IMR-90 (cell line): ENCODE measurements at regions not wholly inside any gene's neighbourhood (a gene's known extent, or its start where the extent isn't known, plus 50 kb on each side); places are given as distances from the start of the nearest gene placed in this dataset.

Source experiments
- ATAC-seq: fragments of 200-7000 bp; cut with Tn5 transposase; 2 replicates; pipeline ENCODE4 v1.9.1; 2020; ENCODE audit warnings: low read depth, mild to moderate bottlenecking, moderate library complexity
- BruUV-seq: library from RNA; stranded (reverse); fragments of 400-500 nt; replicated peaks from 2 replicates; lab custom pipeline; 2021; lab: Mats Ljungman, UMichigan
- CTCF ChIA-PET: fragments of 300-600 bp; formaldehyde crosslinking; extraction: SDS; loops from one replicate; lab custom pipeline; 2021; ENCODE audit warnings: antibody characterized with exemption; lab: Yijun Ruan, JAX
- POLR2A ChIA-PET: fragments of 300-600 bp; sonication (Branson Sonifier 250); formaldehyde crosslinking; loops from one replicate; lab custom pipeline; 2022; ENCODE audit warnings: antibody characterized with exemption; ENCODE audit not compliant: unreplicated experiment; lab: Charles Lee
- DNase-seq: peaks from one replicate; pipeline ENCODE4 v3.0.0; 2013
- H2AFZ ChIP-seq: replicated peaks from 2 replicates; pipeline ENCODE3; 2013; ENCODE audit warnings: low read length, mild to moderate bottlenecking; ENCODE audit not compliant: poor library complexity
- H2AK5ac ChIP-seq: 2 replicates; pipeline ENCODE4 v1.6.1; 2013; ENCODE audit warnings: low read depth, low read length, inconsistent platforms
- H2AK9ac ChIP-seq: replicated peaks from 2 replicates; pipeline ENCODE3; 2013; ENCODE audit warnings: mild to moderate bottlenecking, low read depth, low read length, moderate library complexity; ENCODE audit not compliant: poor library complexity
- H2BK120ac ChIP-seq: 2 replicates; pipeline ENCODE4 v1.6.1; 2013; ENCODE audit warnings: low read depth, low read length, inconsistent platforms
- H2BK15ac ChIP-seq: 3 replicates; pipeline ENCODE4 v1.6.1; 2013; ENCODE audit warnings: low read depth, low read length, inconsistent platforms
- H2BK20ac ChIP-seq: 2 replicates; pipeline ENCODE4 v1.6.1; 2013; ENCODE audit warnings: low read depth, mild to moderate bottlenecking, inconsistent platforms, low read length, moderate library complexity
- H2BK5ac ChIP-seq: 2 replicates; pipeline ENCODE4 v1.6.1; 2013; ENCODE audit warnings: mild to moderate bottlenecking, low read depth, low read length, inconsistent platforms; ENCODE audit not compliant: poor library complexity, severe bottlenecking
- H3K14ac ChIP-seq: replicated peaks from 2 replicates; pipeline ENCODE4 v1.6.1; 2013; ENCODE audit warnings: low read depth, low read length, inconsistent platforms
- H3K18ac ChIP-seq: 2 replicates; pipeline ENCODE4 v1.6.1; 2013; ENCODE audit warnings: low read depth, low read length, control low read depth
- H3K23ac ChIP-seq: 2 replicates; pipeline ENCODE4 v1.6.1; 2013; ENCODE audit warnings: low read depth, low read length, inconsistent platforms
- H3K27ac ChIP-seq: 2 replicates; pipeline ENCODE4 v1.5.1; 2013; ENCODE audit warnings: mild to moderate bottlenecking, control low read depth, low read length; ENCODE audit not compliant: insufficient read depth
- H3K27me3 ChIP-seq: 2 replicates; pipeline ENCODE4 v1.6.1; 2013; ENCODE audit warnings: low read length; ENCODE audit not compliant: control insufficient read depth, insufficient read depth
- H3K36me3 ChIP-seq: 2 replicates; pipeline ENCODE4 v1.6.1; 2013; ENCODE audit warnings: low read length, mixed read lengths; ENCODE audit not compliant: control insufficient read depth, insufficient read depth
- H3K4ac ChIP-seq: 2 replicates; pipeline ENCODE4 v1.6.1; 2013; ENCODE audit warnings: low read depth, low read length, inconsistent platforms
- H3K4me1 ChIP-seq: 2 replicates; pipeline ENCODE4 v1.6.1; 2013; ENCODE audit warnings: low read length, mixed read lengths; ENCODE audit not compliant: control insufficient read depth, insufficient read depth
- H3K4me2 ChIP-seq: 2 replicates; pipeline ENCODE4 v1.6.1; 2013; ENCODE audit warnings: low read depth, mild to moderate bottlenecking, control low read depth, low read length, moderate library complexity
- H3K4me3 ChIP-seq: 2 replicates; pipeline ENCODE4 v1.5.1; 2013; ENCODE audit warnings: low read depth, mild to moderate bottlenecking, control low read depth, low read length, moderate library complexity; ENCODE audit not compliant: insufficient read depth
- H3K56ac ChIP-seq: 2 replicates; pipeline ENCODE4 v1.6.1; 2013; ENCODE audit warnings: low read length, inconsistent platforms; ENCODE audit not compliant: insufficient read depth; ENCODE audit errors: extremely low read depth
- H3K79me1 ChIP-seq, 2 experiments: 2 replicates each; pipeline ENCODE4 v1.6.1; 2013; ENCODE audit warnings: low read length in 2 of 2, inconsistent platforms in 1 of 2, low read depth in 1 of 2
- H3K9ac ChIP-seq: 2 replicates; pipeline ENCODE4 v1.6.1; 2013; ENCODE audit warnings: low read depth, low read length, control low read depth
- H3K9me1 ChIP-seq: 2 replicates; pipeline ENCODE4 v1.6.1; 2013; ENCODE audit warnings: low read length, inconsistent platforms; ENCODE audit not compliant: insufficient read depth
- H3K9me3 ChIP-seq: 2 replicates; pipeline ENCODE4 v1.6.1; 2013; ENCODE audit warnings: low read length; ENCODE audit not compliant: control insufficient read depth, insufficient read depth
- H4K20me1 ChIP-seq: 2 replicates; pipeline ENCODE4 v1.6.1; 2013; ENCODE audit warnings: low read length, inconsistent platforms; ENCODE audit not compliant: insufficient read depth
- H4K5ac ChIP-seq: 2 replicates; pipeline ENCODE4 v1.6.1; 2013; ENCODE audit warnings: mild to moderate bottlenecking, low read depth, low read length, control low read depth
- H4K8ac ChIP-seq, 2 experiments: 2 replicates each; pipeline ENCODE4 v1.6.1; 2013; ENCODE audit warnings: low read depth in 2 of 2, low read length in 2 of 2, control low read depth in 1 of 2, inconsistent platforms in 1 of 2
- H4K91ac ChIP-seq: 2 replicates; pipeline ENCODE4 v1.6.1; 2013; ENCODE audit warnings: low read depth, low read length, inconsistent platforms; ENCODE audit not compliant: insufficient read depth
- BHLHE40 ChIP-seq: fragments of 150-350 bp; IDR thresholded peaks from 2 replicates; pipeline ENCODE4 v1.6.1; 2016; ENCODE audit warnings: mild to moderate bottlenecking, low read depth, low read length
- CEBPB ChIP-seq: IDR thresholded peaks from 2 replicates; pipeline ENCODE4 v1.6.1; 2012; ENCODE audit warnings: low read depth, low read length, improper control_type of control experiment
- CTCF ChIP-seq: conservative IDR thresholded peaks from 2 replicates; pipeline ENCODE4 v1.5.1; 2012; ENCODE audit warnings: mild to moderate bottlenecking, low read depth, low read length, improper control_type of control experiment
- FOS ChIP-seq: fragments of 150-350 bp; IDR thresholded peaks from 2 replicates; pipeline ENCODE4 v1.6.1; 2016; ENCODE audit warnings: low read depth, low read length
- MAFK ChIP-seq: IDR thresholded peaks from 2 replicates; pipeline ENCODE4 v1.6.1; 2012; ENCODE audit warnings: low read depth, low read length, improper control_type of control experiment
- MAZ ChIP-seq: IDR thresholded peaks from 2 replicates; pipeline ENCODE4 v1.6.1; 2012; ENCODE audit warnings: low read depth, mild to moderate bottlenecking, low read length, improper control_type of control experiment, moderate library complexity, borderline replicate concordance
- MXI1 ChIP-seq: IDR thresholded peaks from 2 replicates; pipeline ENCODE4 v1.6.1; 2012; ENCODE audit warnings: low read depth, mild to moderate bottlenecking, low read length, moderate library complexity, borderline replicate concordance
- NFE2L2 ChIP-seq: fragments of 150-350 bp; IDR thresholded peaks from 2 replicates; pipeline ENCODE4 v1.6.1; 2016; ENCODE audit warnings: low read depth, mild to moderate bottlenecking, low read length
- POLR2A ChIP-seq: IDR thresholded peaks from 2 replicates; pipeline ENCODE4 v1.6.1; 2012; ENCODE audit warnings: mild to moderate bottlenecking, low read depth, low read length
- RAD21 ChIP-seq: IDR thresholded peaks from 2 replicates; pipeline ENCODE4 v1.6.1; 2012; ENCODE audit warnings: low read length, improper control_type of control experiment
- RCOR1 ChIP-seq: IDR thresholded peaks from 2 replicates; pipeline ENCODE4 v1.6.1; 2012; ENCODE audit warnings: mild to moderate bottlenecking, low read length, improper control_type of control experiment; ENCODE audit not compliant: insufficient replicate concordance
- RFX5 ChIP-seq: IDR thresholded peaks from 2 replicates; pipeline ENCODE4 v1.8.0; 2012; ENCODE audit warnings: low read depth, mild to moderate bottlenecking, low read length, moderate library complexity
- SMC3 ChIP-seq: fragments of 150-350 bp; IDR thresholded peaks from 2 replicates; pipeline ENCODE4 v1.6.1; 2016; ENCODE audit warnings: low read depth, mild to moderate bottlenecking, antibody characterized with exemption, low read length, moderate library complexity
- USF2 ChIP-seq: fragments of 150-350 bp; IDR thresholded peaks from 2 replicates; pipeline ENCODE4 v1.6.1; 2017; ENCODE audit warnings: mild to moderate bottlenecking, antibody characterized with exemption, low read length, low read depth
- WGBS, 2 experiments: methylation state at CpG; one replicate each; pipeline versions ENCODE4 v1.1.5 to v1.1.7; 2013; ENCODE audit warnings: missing lambda C conversion rate in 2 of 2; ENCODE audit not compliant: insufficient read length in 1 of 2; ENCODE audit errors: extremely low coverage in 2 of 2; 5-methylcytosine and 5-hydroxymethylcytosine counted together
- dilution Hi-C: fragments of 300-500 bp; cut with HindIII; formaldehyde crosslinking; loops from one replicate; pipeline ENCODE4 v1.14.3; 2018; ENCODE audit warnings: low sequenced_read_pairs; ENCODE audit not compliant: unreplicated experiment
- in situ Hi-C: fragments of 300-500 bp; cut with MboI; formaldehyde crosslinking; loops from 3 replicates; pipeline ENCODE4 v1.14.3; 2019; ENCODE audit warnings: low sequenced_read_pairs, inconsistent platforms, mixed read lengths
- intact Hi-C: fragments of 100-400 bp; cut with micrococcal nuclease; formaldehyde crosslinking; loops from 2 replicates; pipeline ENCODE4 v1.10.0; 2022

- CTCF ChIA-PET = no interaction called here
- WGBS, 2 experiments = no CpG with 5 or more reads among the region's 4 CpGs
These were observed 931.6 kb downstream of the NCAM2 start for GRCh38 chr21:21929789-21930188.

More at GRCh38 chr21:21929789-21930188, 931.6 kb downstream of the NCAM2 start:
- DNase-seq (no peak), ATAC-seq (no peak)
- H4K20me1 ChIP-seq = no peaks in the 10 kb centered on the region
- no peak overlapping the region for H2AFZ ChIP-seq
- no peak overlapping the region for H2BK20ac ChIP-seq
- H3K9ac ChIP-seq = no peak overlapping the region
- in situ Hi-C loops (no loop called here), intact Hi-C loops (no loop called here), dilution Hi-C loops (no loop called here)
- no peak overlapping the region for H4K5ac ChIP-seq
- H3K4ac ChIP-seq = no peak overlapping the region
- H3K4me3 ChIP-seq = no peak overlapping the region
- no peak overlapping the region for H2BK15ac ChIP-seq
- POLR2A ChIA-PET = no interaction called here
- H3K9me3 ChIP-seq = no peaks in the 10 kb centered on the region
- no peak overlapping the region for H3K18ac ChIP-seq
- H3K56ac ChIP-seq = no peak overlapping the region
- H3K4me1 ChIP-seq = no peaks in the 10 kb centered on the region
- no TSS peak for BruUV-seq
- no peak overlapping the region for H2AK5ac ChIP-seq
- no peaks in the 10 kb centered on the region for H3K9me1 ChIP-seq
- no peak overlapping the region for H3K14ac ChIP-seq
- H4K8ac ChIP-seq = no peak overlapping the region
- TF ChIP-seq RCOR1 (no peak), USF2 (no peak), FOS (no peak), CEBPB (no peak), NFE2L2 (no peak), RFX5 (no peak), CTCF (no peak), POLR2A (no peak), MXI1 (no peak), BHLHE40 (no peak), SMC3 (no peak), MAFK (no peak), MAZ (no peak), RAD21 (no peak)
- H3K4me2 ChIP-seq = no peak overlapping the region
- no peaks in the 10 kb centered on the region for H3K36me3 ChIP-seq
- H3K79me1 ChIP-seq = no peaks in the 10 kb centered on the region
- H3K23ac ChIP-seq = no peak overlapping the region
- H4K91ac ChIP-seq = no peak overlapping the region
- no peak overlapping the region for H2AK9ac ChIP-seq
- H3K27me3 ChIP-seq = no peaks in the 10 kb centered on the region
- no peak overlapping the region for H3K27ac ChIP-seq
- H2BK5ac ChIP-seq = no peak overlapping the region
- H2BK120ac ChIP-seq = no peak overlapping the region
